Coronary artery (tissue), 2 donors: ENCODE measurements at regions not wholly inside any gene's neighbourhood (a gene's known extent, or its start where the extent isn't known, plus 50 kb on each side); places are given as distances from the start of the nearest gene placed in this dataset.

ENCODE experiments used
- DNase-seq: peaks from one replicate; pipeline ENCODE4 v3.0.0-alpha.2; 2017; ENCODE audit warnings: low spot score
- H3K27ac ChIP-seq, 2 donors: fragments of 200-600 bp; sonication (generic); one replicate each; pipeline ENCODE4 v1.5.1; 2016 to 2019
- H3K4me3 ChIP-seq: fragments of 200-600 bp; sonication (generic); 2 replicates; pipeline ENCODE4 v1.5.1; 2016; ENCODE audit warnings: mild to moderate bottlenecking, moderate library complexity
- CTCF ChIP-seq: fragments of 200-600 bp; sonication (generic); IDR thresholded peaks from one replicate; pipeline ENCODE4 v1.5.1; 2019; ENCODE audit warnings: antibody characterized with exemption

GRCh38 chr1:189596197-189596596 lies 881.5 kb downstream of the BRINP3 start:
- no peak for TF ChIP-seq CTCF
- no peak overlapping the region for H3K4me3 ChIP-seq
- no peak for DNase-seq
- no peak overlapping the region for H3K27ac ChIP-seq

GRCh38 chr1:189597083-189597482 lies 880.6 kb downstream of the BRINP3 start:
- H3K27ac ChIP-seq, result no peak overlapping the region
- DNase-seq, result no peak
- TF ChIP-seq CTCF, result no peak
- no peak overlapping the region for H3K4me3 ChIP-seq

GRCh38 chr1:189605226-189605625 lies 872.4 kb downstream of the BRINP3 start:
- DNase-seq, result no peak
- no peak overlapping the region for H3K27ac ChIP-seq
- no peak overlapping the region for H3K4me3 ChIP-seq
- TF ChIP-seq CTCF, result no peak

- H3K27ac ChIP-seq, result no peak overlapping the region
- no peak for DNase-seq
- no peak overlapping the region for H3K4me3 ChIP-seq
- no peak for TF ChIP-seq CTCF
Measured at GRCh38 chr1:189606047-189606446, 871.6 kb downstream of the BRINP3 start.

- no peak overlapping the region for H3K4me3 ChIP-seq
- no peak for DNase-seq
- H3K27ac ChIP-seq, result no peak overlapping the region
- no peak for TF ChIP-seq CTCF
Measured at GRCh38 chr1:189606795-189607476, 870.7 kb downstream of the BRINP3 start.

- H3K4me3 ChIP-seq, result no peak overlapping the region
Measured at GRCh38 chr1:189607477-189608096, 870.1 kb downstream of the BRINP3 start.

More at GRCh38 chr1:189607477-189608096, 870.1 kb downstream of the BRINP3 start:
- TF ChIP-seq CTCF, result no peak
- no peak overlapping the region for H3K27ac ChIP-seq
- DNase-seq, result no peak
